GM23248 (cell line): ENCODE measurements at regions not wholly inside any gene's neighbourhood (a gene's known extent, or its start where the extent isn't known, plus 50 kb on each side); places are given as distances from the start of the nearest gene placed in this dataset.

ENCODE experiments used
- EZH2 ChIP-seq: fragments of 200-600 bp; sonication (generic); IDR thresholded peaks from 2 replicates; pipeline ENCODE4 v1.6.1; 2018; ENCODE audit warnings: antibody characterized with exemption, mild to moderate bottlenecking; ENCODE audit not compliant: insufficient read depth, poor library complexity, severe bottlenecking
- EZH2phosphoT487 ChIP-seq: fragments of 200-600 bp; sonication (generic); IDR thresholded peaks from 2 replicates; pipeline ENCODE4 v1.6.1; 2018; ENCODE audit warnings: antibody characterized with exemption, moderate library complexity, mild to moderate bottlenecking, low read depth; ENCODE audit not compliant: insufficient read depth

DNA sequence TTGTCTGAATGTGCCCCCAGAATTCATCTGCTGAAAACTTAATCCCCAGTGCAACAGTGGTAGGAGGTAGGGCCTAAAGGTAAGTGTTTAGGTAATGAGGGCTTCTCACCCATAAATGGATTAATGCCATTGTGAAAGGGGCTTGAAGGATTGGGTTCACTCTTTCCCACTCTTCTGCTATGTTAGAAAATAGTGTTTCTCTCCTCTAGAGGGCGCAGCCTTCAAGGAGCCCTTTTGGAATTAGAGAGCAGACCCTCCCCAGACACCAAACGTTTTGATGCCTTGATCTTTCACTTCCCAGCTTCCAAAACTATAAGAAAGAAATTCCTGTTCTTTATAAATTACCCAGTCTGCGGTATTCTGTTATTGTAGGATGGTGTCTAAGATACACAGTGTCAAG is 706.4 kb downstream of the SMARCA1 start:
- TF ChIP-seq EZH2phosphoT487, result no peak
- no peak for TF ChIP-seq EZH2
